GM23338 (cell line): ENCODE measurements at regions not wholly inside any gene's neighbourhood (a gene's known extent, or its start where the extent isn't known, plus 50 kb on each side); places are given as distances from the start of the nearest gene placed in this dataset.

Experiments used
- ATAC-seq: fragments of 200-7000 bp; cut with Tn5 transposase; 3 replicates; pipeline ENCODE4 v1.9.1; 2020
- DNase-seq: peaks from one replicate; pipeline ENCODE4 v3.0.0-alpha.2; 2015; ENCODE audit warnings: low spot score
- H2AFZ ChIP-seq: fragments of 200-600 bp; sonication (generic); 2 replicates; pipeline ENCODE4 v1.8.0; 2016; ENCODE audit warnings: antibody characterized with exemption, mild to moderate bottlenecking, moderate library complexity
- H3F3A ChIP-seq: fragments of 200-600 bp; sonication (generic); replicated peaks from 2 replicates; pipeline ENCODE4 v1.8.0; 2017; ENCODE audit warnings: antibody characterized with exemption, mixed run types, low read depth
- H3K27ac ChIP-seq: fragments of 200-600 bp; sonication (generic); 2 replicates; pipeline ENCODE4 v1.6.1; 2016; ENCODE audit warnings: low read depth
- H3K27me3 ChIP-seq: fragments of 200-600 bp; sonication (generic); 2 replicates; pipeline ENCODE4 v1.8.0; 2016; ENCODE audit warnings: mild to moderate bottlenecking, mixed run types, moderate library complexity; ENCODE audit not compliant: insufficient read depth
- H3K36me3 ChIP-seq: fragments of 200-600 bp; sonication (generic); 2 replicates; pipeline ENCODE4 v1.8.0; 2016; ENCODE audit warnings: mild to moderate bottlenecking; ENCODE audit not compliant: insufficient read depth
- H3K4me1 ChIP-seq: fragments of 200-600 bp; sonication (generic); 2 replicates; pipeline ENCODE4 v1.8.0; 2016; ENCODE audit warnings: mild to moderate bottlenecking, moderate library complexity; ENCODE audit not compliant: insufficient read depth
- H3K4me2 ChIP-seq: fragments of 200-600 bp; sonication (generic); 2 replicates; pipeline ENCODE4 v1.7.1; 2017; ENCODE audit warnings: mixed run types
- H3K4me3 ChIP-seq: fragments of 200-600 bp; sonication (generic); 2 replicates; pipeline ENCODE4 v1.6.1; 2016; ENCODE audit warnings: mixed run types
- H3K79me2 ChIP-seq: fragments of 200-600 bp; sonication (generic); replicated peaks from 2 replicates; pipeline ENCODE4 v1.8.0; 2017; ENCODE audit warnings: mild to moderate bottlenecking; ENCODE audit not compliant: insufficient read depth
- H3K9me2 ChIP-seq: fragments of 200-600 bp; sonication (generic); 2 replicates; pipeline ENCODE4 v1.8.0; 2017; ENCODE audit not compliant: insufficient read depth
- H4K20me1 ChIP-seq: fragments of 200-600 bp; sonication (generic); replicated peaks from 2 replicates; pipeline ENCODE4 v1.8.0; 2017; ENCODE audit warnings: mild to moderate bottlenecking; ENCODE audit not compliant: insufficient read depth
- H3K27ac Mint-ChIP-seq: 2 replicates; pipeline ENCODE4 v1.8.0; 2020; ENCODE audit warnings: inconsistent platforms, mild to moderate bottlenecking, moderate library complexity, mixed read lengths
- H3K27me3 Mint-ChIP-seq: 3 replicates; pipeline ENCODE4 v1.8.0; 2022; ENCODE audit warnings: low read depth, mild to moderate bottlenecking, moderate library complexity, mixed read lengths, inconsistent platforms; ENCODE audit not compliant: insufficient read depth, poor library complexity
- H3K36me3 Mint-ChIP-seq: 3 replicates; pipeline ENCODE4 v1.8.0; 2021; ENCODE audit warnings: low read depth, mild to moderate bottlenecking, inconsistent platforms, moderate library complexity, mixed read lengths
- H3K4me1 Mint-ChIP-seq: 3 replicates; pipeline ENCODE4 v1.8.0; 2020; ENCODE audit warnings: mild to moderate bottlenecking, inconsistent platforms, mixed read lengths
- H3K4me3 Mint-ChIP-seq: 3 replicates; pipeline ENCODE4 v1.8.0; 2021; ENCODE audit warnings: moderate library complexity, mild to moderate bottlenecking, inconsistent platforms, mixed read lengths
- H3K9me3 Mint-ChIP-seq: 3 replicates; pipeline ENCODE4 v1.8.0; 2020; ENCODE audit warnings: moderate library complexity, mild to moderate bottlenecking, inconsistent platforms, mixed read lengths
- CREB1 ChIP-seq: fragments of 250-450 bp; sonication (Bioruptor Pico); IDR thresholded peaks from 2 replicates; pipeline ENCODE4 v1.5.0; 2020; ENCODE audit warnings: low read depth, mild to moderate bottlenecking, moderate library complexity
- CTCF ChIP-seq, 2 experiments: fragments of 200-600 bp in 1 of 2; sonication (generic) in 1 of 2; conservative IDR thresholded peaks; 2 replicates each; pipeline versions ENCODE4 v1.5.1 to v1.6.1; 2016 to 2017; ENCODE audit warnings: antibody characterized with exemption in 2 of 2, low read depth in 2 of 2, mild to moderate bottlenecking in 2 of 2, moderate library complexity in 1 of 2
- ETS1 ChIP-seq: IDR thresholded peaks from 2 replicates; pipeline ENCODE4 v1.6.1; 2016; ENCODE audit warnings: antibody characterized with exemption
- EZH2 ChIP-seq: fragments of 200-600 bp; sonication (generic); IDR thresholded peaks from one replicate; pipeline ENCODE4 v1.8.0; 2017; ENCODE audit warnings: antibody characterized with exemption, mild to moderate bottlenecking, low read depth; ENCODE audit not compliant: unreplicated experiment
- JUNB ChIP-seq: IDR thresholded peaks from one replicate; pipeline ENCODE4 v1.6.1; 2016; ENCODE audit warnings: antibody characterized with exemption; ENCODE audit not compliant: unreplicated experiment
- NANOG ChIP-seq: IDR thresholded peaks from 2 replicates; pipeline ENCODE4 v1.6.1; 2016; ENCODE audit warnings: antibody characterized with exemption, borderline replicate concordance
- REST ChIP-seq: IDR thresholded peaks from one replicate; pipeline ENCODE4 v1.6.1; 2018; ENCODE audit warnings: antibody characterized with exemption; ENCODE audit not compliant: unreplicated experiment
- STAT1 ChIP-seq: IDR thresholded peaks from one replicate; pipeline ENCODE4 v1.6.1; 2016; ENCODE audit warnings: antibody characterized with exemption; ENCODE audit not compliant: unreplicated experiment
- ZNF462 ChIP-seq: fragments of 250-450 bp; sonication (Bioruptor Pico); IDR thresholded peaks from 2 replicates; pipeline ENCODE4 v1.5.0; 2020; ENCODE audit warnings: mild to moderate bottlenecking, moderate library complexity

GRCh38 chr20:4555188-4555890 lies 130.9 kb upstream of the PRNP start:
- Mint-ChIP-seq H3K27ac (no peak overlapping the region), H3K36me3 (no peaks in the 10 kb centered on the region), H3K4me1 (peaks cover 5% of the 10 kb centered on the region; the same call in 2 of the 3 replicates), H3K27me3 (no peaks in the 10 kb centered on the region), H3K9me3 (no peaks in the 10 kb centered on the region), H3K4me3 (no peak overlapping the region)
- DNase-seq (no peak), ATAC-seq (no peak)
- H3K9me2 ChIP-seq = no peaks in the 10 kb centered on the region
- no peaks in the 10 kb centered on the region for H3F3A ChIP-seq
- no peak overlapping the region for H3K4me3 ChIP-seq
- no peak overlapping the region for H3K27ac ChIP-seq
- no peaks in the 10 kb centered on the region for H3K79me2 ChIP-seq
- TF ChIP-seq CTCF (conservative IDR thresholded peaks at IDR 0.05; ENCODE audit: low read depth in 2 of 2) = no peak
- no peak for TF ChIP-seq STAT1
- no peak for TF ChIP-seq EZH2
- no peak for TF ChIP-seq ZNF462 (CRISPR knock-in tag)
- TF ChIP-seq JUNB = no peak
- no peak for TF ChIP-seq REST
- no peak for TF ChIP-seq CREB1
- no peak for TF ChIP-seq NANOG
- no peak for TF ChIP-seq ETS1
- 0 out of 2 replicates have a peak overlapping the region, but pooled peaks have one; percentile 12 for H2AFZ ChIP-seq
- no peaks in the 10 kb centered on the region for H3K4me1 ChIP-seq
- no peak overlapping the region for H3K4me2 ChIP-seq
- no peaks in the 10 kb centered on the region for H3K36me3 ChIP-seq
- no peaks in the 10 kb centered on the region for H4K20me1 ChIP-seq
- no peaks in the 10 kb centered on the region for H3K27me3 ChIP-seq
